ENCODE measurements at regions not wholly inside any gene's neighbourhood (a gene's known extent, or its start where the extent isn't known, plus 50 kb on each side); places are given as distances from the start of the nearest gene placed in this dataset.

DNA sequence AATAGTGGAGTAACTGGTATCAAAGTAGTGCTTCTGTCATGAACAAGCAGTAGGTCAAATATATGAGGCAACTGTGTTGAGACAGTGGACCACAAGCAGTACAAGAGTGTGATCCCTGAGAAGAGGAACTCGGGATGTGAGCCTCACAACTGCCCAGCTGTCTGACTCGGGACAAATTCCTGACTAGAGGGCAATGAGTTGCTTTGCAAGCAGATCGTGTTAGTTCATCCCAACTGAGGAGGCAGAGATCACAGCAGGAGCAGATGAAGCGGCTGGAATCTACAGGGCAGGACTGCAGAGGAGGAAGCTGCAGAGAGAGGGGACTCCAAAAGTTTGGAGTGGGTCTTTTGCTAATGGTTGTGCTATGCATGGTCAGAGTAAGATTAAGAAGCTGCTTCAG, 741.1 kb downstream of the DIAPH3 start:
- Histone ChIP-seq H3K4me3 (ENCODE audit: insufficient read depth, low read depth, low read length) (no peak overlapping the region), H2AFZ (ENCODE audit: low read depth, low read length) (peak overlapping the region; percentile 13), H3K27me3 (ENCODE audit: insufficient read depth, low read length) (no peaks in the 10 kb centered on the region), H3K79me2 (ENCODE audit: insufficient read depth, low read length) (no peaks in the 10 kb centered on the region), H3K4me1 (ENCODE audit: insufficient read depth, low read length) (no peaks in the 10 kb centered on the region), H3K4me2 (ENCODE audit: low read length) (no peak overlapping the region), H3K36me3 (ENCODE audit: insufficient read depth, low read length) (no peaks in the 10 kb centered on the region), H3K27ac (ENCODE audit: low read depth, low read length) (no peak overlapping the region), H4K20me1 (ENCODE audit: insufficient read depth, low read length) (no peaks in the 10 kb centered on the region), H3K9ac (ENCODE audit: low read length) (no peak overlapping the region), H3K9me3 (ENCODE audit: insufficient read depth, low read depth, low read length) (no peaks in the 10 kb centered on the region)
- no peaks in the 10 kb centered on the region for H3K36me3 Mint-ChIP-seq (ENCODE audit: low read depth, unreplicated experiment)
- peaks cover 3% of the 10 kb centered on the region for H3K4me1 Mint-ChIP-seq (ENCODE audit: low read depth, unreplicated experiment)
- no peaks in the 10 kb centered on the region for H3K9me3 Mint-ChIP-seq (ENCODE audit: unreplicated experiment)
- no peak for DNase-seq (ENCODE audit: low read depth)
- H3K27ac Mint-ChIP-seq (ENCODE audit: unreplicated experiment) = no peak overlapping the region
- no peak for FAIRE-seq
- no peak overlapping the region for H3K4me3 Mint-ChIP-seq (ENCODE audit: unreplicated experiment)
- TF ChIP-seq, protein P1, sequence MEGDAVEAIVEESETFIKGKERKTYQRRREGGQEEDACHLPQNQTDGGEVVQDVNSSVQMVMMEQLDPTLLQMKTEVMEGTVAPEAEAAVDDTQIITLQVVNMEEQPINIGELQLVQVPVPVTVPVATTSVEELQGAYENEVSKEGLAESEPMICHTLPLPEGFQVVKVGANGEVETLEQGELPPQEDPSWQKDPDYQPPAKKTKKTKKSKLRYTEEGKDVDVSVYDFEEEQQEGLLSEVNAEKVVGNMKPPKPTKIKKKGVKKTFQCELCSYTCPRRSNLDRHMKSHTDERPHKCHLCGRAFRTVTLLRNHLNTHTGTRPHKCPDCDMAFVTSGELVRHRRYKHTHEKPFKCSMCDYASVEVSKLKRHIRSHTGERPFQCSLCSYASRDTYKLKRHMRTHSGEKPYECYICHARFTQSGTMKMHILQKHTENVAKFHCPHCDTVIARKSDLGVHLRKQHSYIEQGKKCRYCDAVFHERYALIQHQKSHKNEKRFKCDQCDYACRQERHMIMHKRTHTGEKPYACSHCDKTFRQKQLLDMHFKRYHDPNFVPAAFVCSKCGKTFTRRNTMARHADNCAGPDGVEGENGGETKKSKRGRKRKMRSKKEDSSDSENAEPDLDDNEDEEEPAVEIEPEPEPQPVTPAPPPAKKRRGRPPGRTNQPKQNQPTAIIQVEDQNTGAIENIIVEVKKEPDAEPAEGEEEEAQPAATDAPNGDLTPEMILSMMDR (IDR thresholded peaks at IDR 0.05; ENCODE audit: insufficient read depth, low read depth, low read length) = no peak
- TF ChIP-seq EZH2 (IDR thresholded peaks at IDR 0.05; ENCODE audit: insufficient read depth, low read length) = no peak
- no peaks in the 10 kb centered on the region for H3K27me3 Mint-ChIP-seq (ENCODE audit: low read depth, unreplicated experiment)

DNA sequence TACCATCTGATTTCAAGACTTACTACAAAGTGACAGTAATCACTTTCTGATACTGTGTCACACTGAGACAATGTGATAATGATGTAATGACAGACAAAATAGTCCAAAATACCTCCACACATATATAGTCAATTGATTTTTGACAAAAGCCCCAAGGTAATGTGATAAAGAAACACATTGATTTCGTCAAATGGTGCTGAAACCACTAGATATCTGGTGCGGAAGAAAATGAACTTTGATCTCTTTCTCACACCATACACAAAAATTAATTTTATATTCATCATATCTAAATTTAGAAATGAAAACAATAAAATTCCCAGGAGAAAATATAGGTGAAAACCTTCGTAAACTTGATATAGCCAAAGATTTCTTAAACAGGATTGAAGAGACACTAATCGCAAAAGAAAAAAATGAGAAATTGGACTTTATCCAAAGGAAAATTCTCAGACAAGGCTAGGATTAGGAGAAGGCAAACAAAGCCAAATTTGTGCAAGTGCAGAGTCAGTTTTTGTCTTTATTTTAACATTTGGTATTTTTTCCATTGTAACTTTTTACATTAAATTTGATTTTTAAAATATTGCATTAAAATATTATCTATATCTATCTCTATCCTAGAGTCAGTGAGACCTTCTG, 739.9 kb downstream of the DIAPH3 start:
- Histone ChIP-seq H3K4me3 (ENCODE audit: insufficient read depth, low read depth, low read length) (no peak overlapping the region), H3K4me1 (ENCODE audit: insufficient read depth, low read length) (no peaks in the 10 kb centered on the region), H3K4me2 (ENCODE audit: low read length) (no peak overlapping the region), H2AFZ (ENCODE audit: low read depth, low read length) (no peak overlapping the region), H4K20me1 (ENCODE audit: insufficient read depth, low read length) (no peaks in the 10 kb centered on the region), H3K27me3 (ENCODE audit: insufficient read depth, low read length) (no peaks in the 10 kb centered on the region), H3K9ac (ENCODE audit: low read length) (no peak overlapping the region), H3K9me3 (ENCODE audit: insufficient read depth, low read depth, low read length) (no peaks in the 10 kb centered on the region), H3K36me3 (ENCODE audit: insufficient read depth, low read length) (no peaks in the 10 kb centered on the region), H3K27ac (ENCODE audit: low read depth, low read length) (peak overlapping the region; percentile 42), H3K79me2 (ENCODE audit: insufficient read depth, low read length) (no peaks in the 10 kb centered on the region)
- H3K27me3 Mint-ChIP-seq (ENCODE audit: low read depth, unreplicated experiment) = no peaks in the 10 kb centered on the region
- H3K4me1 Mint-ChIP-seq (ENCODE audit: low read depth, unreplicated experiment) = peaks cover 3% of the 10 kb centered on the region
- H3K9me3 Mint-ChIP-seq (ENCODE audit: unreplicated experiment) = no peaks in the 10 kb centered on the region
- no peaks in the 10 kb centered on the region for H3K36me3 Mint-ChIP-seq (ENCODE audit: low read depth, unreplicated experiment)
- no peak overlapping the region for H3K27ac Mint-ChIP-seq (ENCODE audit: unreplicated experiment)
- FAIRE-seq (no peak), DNase-seq (ENCODE audit: low read depth) (no peak)
- TF ChIP-seq, protein P1 (IDR thresholded peaks at IDR 0.05; ENCODE audit: insufficient read depth, low read depth, low read length) = no peak
- TF ChIP-seq EZH2 (IDR thresholded peaks at IDR 0.05; ENCODE audit: insufficient read depth, low read length) = no peak
- H3K4me3 Mint-ChIP-seq (ENCODE audit: unreplicated experiment) = no peak overlapping the region

DNA sequence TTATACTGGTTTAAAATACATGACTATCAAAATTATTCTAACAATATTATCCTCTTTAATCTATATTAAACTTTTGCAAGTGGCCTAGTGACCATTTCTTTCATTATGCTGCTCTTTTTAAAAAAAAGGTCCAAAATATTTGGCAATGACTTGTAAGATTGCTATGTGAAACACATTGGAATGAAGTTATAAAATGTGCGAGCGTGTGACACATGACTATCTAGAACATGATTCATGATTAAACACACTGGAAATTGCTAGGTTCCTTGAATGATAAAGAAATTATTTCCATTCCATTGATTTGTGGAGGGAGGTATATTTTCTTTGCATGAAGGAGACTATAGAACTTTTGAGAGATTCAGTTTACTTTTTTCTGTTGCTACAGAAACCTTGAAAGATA, 739.1 kb downstream of the DIAPH3 start:
- DNase-seq (ENCODE audit: low read depth) = peak; percentile 51
- no peak overlapping the region for H3K9ac ChIP-seq (ENCODE audit: low read length)
- no peaks in the 10 kb centered on the region for H3K79me2 ChIP-seq (ENCODE audit: insufficient read depth, low read length)
- Mint-ChIP-seq H3K9me3 (ENCODE audit: unreplicated experiment) (no peaks in the 10 kb centered on the region), H3K27me3 (ENCODE audit: low read depth, unreplicated experiment) (no peaks in the 10 kb centered on the region), H3K4me1 (ENCODE audit: low read depth, unreplicated experiment) (peaks cover 3% of the 10 kb centered on the region), H3K27ac (ENCODE audit: unreplicated experiment) (no peak overlapping the region), H3K36me3 (ENCODE audit: low read depth, unreplicated experiment) (no peaks in the 10 kb centered on the region), H3K4me3 (ENCODE audit: unreplicated experiment) (no peak overlapping the region)
- no peaks in the 10 kb centered on the region for H3K36me3 ChIP-seq (ENCODE audit: insufficient read depth, low read length)
- FAIRE-seq = no peak
- TF ChIP-seq, protein P1 (IDR thresholded peaks at IDR 0.05; ENCODE audit: insufficient read depth, low read depth, low read length) = no peak
- no peak for TF ChIP-seq EZH2 (IDR thresholded peaks at IDR 0.05; ENCODE audit: insufficient read depth, low read length)
- no peak overlapping the region for H2AFZ ChIP-seq (ENCODE audit: low read depth, low read length)
- H3K4me1 ChIP-seq (ENCODE audit: insufficient read depth, low read length) = no peaks in the 10 kb centered on the region
- H4K20me1 ChIP-seq (ENCODE audit: insufficient read depth, low read length) = no peaks in the 10 kb centered on the region
- H3K27me3 ChIP-seq (ENCODE audit: insufficient read depth, low read length) = no peaks in the 10 kb centered on the region
- H3K4me3 ChIP-seq (ENCODE audit: insufficient read depth, low read depth, low read length) = no peak overlapping the region
- H3K4me2 ChIP-seq (ENCODE audit: low read length) = peak overlapping the region; percentile 22
- no peaks in the 10 kb centered on the region for H3K9me3 ChIP-seq (ENCODE audit: insufficient read depth, low read depth, low read length)
- peak overlapping the region; percentile 42 for H3K27ac ChIP-seq (ENCODE audit: low read depth, low read length)
